Lower leg skin (tissue), 3 donors: ENCODE measurements at regions not wholly inside any gene's neighbourhood (a gene's known extent, or its start where the extent isn't known, plus 50 kb on each side); places are given as distances from the start of the nearest gene placed in this dataset.

Experiments used
- POLR2A ChIP-seq, 2 donors: fragments of 450-650 bp; IDR thresholded peaks; one replicate each; pipeline ENCODE4 v1.6.1; 2016 to 2017; ENCODE audit warnings: antibody characterized with exemption in 2 of 2, mild to moderate bottlenecking in 1 of 2, moderate library complexity in 1 of 2
- TF ChIP-seq, protein P1 (sequence below), 3 donors: fragments of 450-650 bp; IDR thresholded peaks; one replicate each; pipeline ENCODE4 v1.5.1; 2016; ENCODE audit warnings: antibody characterized with exemption in 3 of 3, mild to moderate bottlenecking in 3 of 3, moderate library complexity in 2 of 3

- TF ChIP-seq, protein P1, sequence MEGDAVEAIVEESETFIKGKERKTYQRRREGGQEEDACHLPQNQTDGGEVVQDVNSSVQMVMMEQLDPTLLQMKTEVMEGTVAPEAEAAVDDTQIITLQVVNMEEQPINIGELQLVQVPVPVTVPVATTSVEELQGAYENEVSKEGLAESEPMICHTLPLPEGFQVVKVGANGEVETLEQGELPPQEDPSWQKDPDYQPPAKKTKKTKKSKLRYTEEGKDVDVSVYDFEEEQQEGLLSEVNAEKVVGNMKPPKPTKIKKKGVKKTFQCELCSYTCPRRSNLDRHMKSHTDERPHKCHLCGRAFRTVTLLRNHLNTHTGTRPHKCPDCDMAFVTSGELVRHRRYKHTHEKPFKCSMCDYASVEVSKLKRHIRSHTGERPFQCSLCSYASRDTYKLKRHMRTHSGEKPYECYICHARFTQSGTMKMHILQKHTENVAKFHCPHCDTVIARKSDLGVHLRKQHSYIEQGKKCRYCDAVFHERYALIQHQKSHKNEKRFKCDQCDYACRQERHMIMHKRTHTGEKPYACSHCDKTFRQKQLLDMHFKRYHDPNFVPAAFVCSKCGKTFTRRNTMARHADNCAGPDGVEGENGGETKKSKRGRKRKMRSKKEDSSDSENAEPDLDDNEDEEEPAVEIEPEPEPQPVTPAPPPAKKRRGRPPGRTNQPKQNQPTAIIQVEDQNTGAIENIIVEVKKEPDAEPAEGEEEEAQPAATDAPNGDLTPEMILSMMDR (IDR thresholded peaks at IDR 0.05): no peak
- no peak for TF ChIP-seq POLR2A (IDR thresholded peaks at IDR 0.05)
Observed at GRCh38 chr10:10618139-10618538, 399.5 kb upstream of the CELF2 start.
